Parathyroid adenoma (tissue), 2 donors: ENCODE measurements at regions not wholly inside any gene's neighbourhood (a gene's known extent, or its start where the extent isn't known, plus 50 kb on each side); places are given as distances from the start of the nearest gene placed in this dataset.

Experiments
- H2AFZ ChIP-seq: fragments of 300-600 bp; sonication (generic); one replicate; pipeline ENCODE4 v1.7.0; 2017; ENCODE audit warnings: antibody characterized with exemption, mild to moderate bottlenecking
- H3K27ac ChIP-seq: fragments of 300-600 bp; sonication (generic); one replicate; pipeline ENCODE4 v1.7.0; 2017
- H3K27me3 ChIP-seq: fragments of 300-600 bp; sonication (generic); one replicate; pipeline ENCODE4 v1.7.0; 2017; ENCODE audit warnings: low read length; ENCODE audit not compliant: control insufficient read depth, insufficient read depth
- H3K36me3 ChIP-seq: fragments of 300-600 bp; sonication (generic); one replicate; pipeline ENCODE4 v1.7.0; 2017; ENCODE audit warnings: low read length; ENCODE audit not compliant: control insufficient read depth, insufficient read depth
- H3K4me1 ChIP-seq: fragments of 300-600 bp; sonication (generic); one replicate; pipeline ENCODE4 v1.7.0; 2017; ENCODE audit warnings: control low read depth
- H3K4me2 ChIP-seq: fragments of 300-600 bp; sonication (generic); one replicate; pipeline ENCODE4 v1.7.0; 2017; ENCODE audit warnings: low read length
- H3K4me3 ChIP-seq: fragments of 300-600 bp; sonication (generic); one replicate; pipeline ENCODE4 v1.7.0; 2017; ENCODE audit warnings: low read depth, low read length
- H3K79me2 ChIP-seq: fragments of 300-600 bp; sonication (generic); one replicate; pipeline ENCODE4 v1.7.0; 2017; ENCODE audit warnings: control low read depth
- H3K9ac ChIP-seq: fragments of 300-600 bp; sonication (generic); one replicate; pipeline ENCODE4 v1.7.0; 2017; ENCODE audit warnings: mild to moderate bottlenecking
- H3K9me3 ChIP-seq: fragments of 300-600 bp; sonication (generic); one replicate; pipeline ENCODE4 v1.7.0; 2017; ENCODE audit warnings: low read length; ENCODE audit not compliant: control insufficient read depth
- CTCF ChIP-seq: fragments of 300-600 bp; sonication (generic); IDR thresholded peaks from one replicate; pipeline ENCODE4 v1.7.0; 2017; ENCODE audit warnings: antibody characterized with exemption, mild to moderate bottlenecking
- donor health status: primary hyperparathyroidism.

- TF ChIP-seq CTCF: no peak
- Histone ChIP-seq H3K9ac (no peak overlapping the region), H3K36me3 (no peaks in the 10 kb centered on the region), H3K4me2 (no peak overlapping the region), H3K9me3 (no peaks in the 10 kb centered on the region), H2AFZ (no peak overlapping the region), H3K4me3 (no peak overlapping the region), H3K27me3 (no peaks in the 10 kb centered on the region), H3K27ac (no peak overlapping the region), H3K79me2 (no peaks in the 10 kb centered on the region), H3K4me1 (no peaks in the 10 kb centered on the region)
Measured at GRCh38 chrX:63285375-63285774, 65.8 kb downstream of the SPIN4 start.

- Histone ChIP-seq H3K9me3 (no peaks in the 10 kb centered on the region), H3K4me3 (no peak overlapping the region), H3K4me2 (no peak overlapping the region), H3K79me2 (no peaks in the 10 kb centered on the region), H3K36me3 (no peaks in the 10 kb centered on the region), H3K4me1 (no peaks in the 10 kb centered on the region), H3K27me3 (no peaks in the 10 kb centered on the region), H2AFZ (no peak overlapping the region), H3K9ac (no peak overlapping the region), H3K27ac (no peak overlapping the region)
- TF ChIP-seq CTCF: no peak
Measured at GRCh38 chrX:63284659-63285058, 66.5 kb downstream of the SPIN4 start.

- no peaks in the 10 kb centered on the region for H3K27me3 ChIP-seq
- H3K9ac ChIP-seq: no peak overlapping the region
- no peak overlapping the region for H3K4me3 ChIP-seq
- no peaks in the 10 kb centered on the region for H3K4me1 ChIP-seq
- no peaks in the 10 kb centered on the region for H3K36me3 ChIP-seq
- no peak overlapping the region for H3K4me2 ChIP-seq
- no peak overlapping the region for H2AFZ ChIP-seq
- no peak overlapping the region for H3K27ac ChIP-seq
- no peak for TF ChIP-seq CTCF
- H3K9me3 ChIP-seq: no peaks in the 10 kb centered on the region
- H3K79me2 ChIP-seq: no peaks in the 10 kb centered on the region
Measured at GRCh38 chrX:63283348-63283747, 67.8 kb downstream of the SPIN4 start.

GRCh38 chrX:63282828-63283227 is 68.3 kb downstream of the SPIN4 start:
- no peaks in the 10 kb centered on the region for H3K36me3 ChIP-seq
- no peaks in the 10 kb centered on the region for H3K4me1 ChIP-seq
- H3K9ac ChIP-seq: no peak overlapping the region
- no peak overlapping the region for H2AFZ ChIP-seq
- no peak overlapping the region for H3K4me2 ChIP-seq
- no peaks in the 10 kb centered on the region for H3K9me3 ChIP-seq
- H3K4me3 ChIP-seq: no peak overlapping the region
- H3K79me2 ChIP-seq: no peaks in the 10 kb centered on the region
- TF ChIP-seq CTCF: no peak
- no peaks in the 10 kb centered on the region for H3K27me3 ChIP-seq
- H3K27ac ChIP-seq: no peak overlapping the region

- H2AFZ ChIP-seq: no peak overlapping the region
- no peaks in the 10 kb centered on the region for H3K4me1 ChIP-seq
- no peaks in the 10 kb centered on the region for H3K27me3 ChIP-seq
- H3K27ac ChIP-seq: no peak overlapping the region
- no peak overlapping the region for H3K4me2 ChIP-seq
- no peak for TF ChIP-seq CTCF
- H3K9ac ChIP-seq: no peak overlapping the region
- H3K36me3 ChIP-seq: no peaks in the 10 kb centered on the region
- no peaks in the 10 kb centered on the region for H3K9me3 ChIP-seq
- no peaks in the 10 kb centered on the region for H3K79me2 ChIP-seq
- no peak overlapping the region for H3K4me3 ChIP-seq
Measured at GRCh38 chrX:63282077-63282476, 69.1 kb downstream of the SPIN4 start.
